Stomach (tissue), 8 donors: ENCODE measurements at regions not wholly inside any gene's neighbourhood (a gene's known extent, or its start where the extent isn't known, plus 50 kb on each side); places are given as distances from the start of the nearest gene placed in this dataset.
"Not testable (repeated sequence)": the region's sequence is repeated elsewhere in the genome, so short reads cannot be mapped to it uniquely, and the experiment has no call there.

Experiments used
- DNase-seq, 2 donors: peaks; one replicate each; pipeline versions ENCODE4 v3.0.0 to v3.0.0-alpha.2; 2013 to 2019
- H3K27ac ChIP-seq, 5 donors: fragments of 200-600 bp in 4 of 5; sonication (generic) in 4 of 5; one replicate each; pipeline ENCODE4 v1.5.1; 2013 to 2019; ENCODE audit warnings: mild to moderate bottlenecking in 1 of 5, moderate library complexity in 1 of 5
- H3K27me3 ChIP-seq, 3 donors: fragments of 200-600 bp; sonication (generic); one replicate each; pipeline ENCODE4 v1.5.1; 2017 to 2019; ENCODE audit warnings: mixed run types in 1 of 3
- H3K36me3 ChIP-seq, 4 donors: fragments of 200-600 bp; sonication (generic); 1 replicate in 3 of 4; 2 replicates in 1 of 4; pipeline ENCODE4 v1.5.1; 2016 to 2019
- H3K4me1 ChIP-seq, 4 donors: fragments of 200-600 bp; sonication (generic); one replicate each; pipeline ENCODE4 v1.5.1; 2016 to 2019
- H3K4me3 ChIP-seq, 4 donors: fragments of 200-600 bp; sonication (generic) in 3 of 4; one replicate each; pipeline ENCODE4 v1.5.1; 2016 to 2019; ENCODE audit warnings: mild to moderate bottlenecking in 1 of 4
- H3K9me3 ChIP-seq, 4 donors: fragments of 200-600 bp; sonication (generic); one replicate each; pipeline ENCODE4 v1.5.1; 2016 to 2019
- EP300 ChIP-seq: sonication (generic); formaldehyde crosslinking; IDR thresholded peaks from one replicate; pipeline ENCODE4 v1.6.1; 2017; ENCODE audit warnings: antibody characterized with exemption
- POLR2A ChIP-seq, 4 donors: fragments of 450-650 bp; IDR thresholded peaks; one replicate each; pipeline ENCODE4 v1.6.1; 2016; ENCODE audit warnings: antibody characterized with exemption in 4 of 4, control low read depth in 2 of 4, mild to moderate bottlenecking in 1 of 4, moderate library complexity in 1 of 4
- POLR2AphosphoS5 ChIP-seq, 3 donors: sonication (generic); formaldehyde crosslinking; IDR thresholded peaks; one replicate each; pipeline ENCODE4 v1.6.1; 2016; ENCODE audit warnings: antibody characterized with exemption in 3 of 3
- WGBS, 5 donors: extraction: QIAGEN DNeasy Blood & Tissue Kit in 3 of 5; methylation state at CpG; one replicate each; pipeline versions ENCODE4 v1.1.5 to v1.1.7; 2013 to 2018; 5-methylcytosine and 5-hydroxymethylcytosine counted together
- intact Hi-C: fragments of 100-400 bp; cut with DNase I; formaldehyde crosslinking; loops from one replicate; pipeline ENCODE4 v1.15.1; 2023; ENCODE audit warnings: low total_unique reads
- TF ChIP-seq, protein P1 (sequence below), 7 experiments: fragments of 450-650 bp in 4 of 7; fragments of 200-600 bp in 3 of 7; sonication (generic) in 3 of 7; IDR thresholded peaks; one replicate each; pipeline ENCODE4 v1.5.1; 2016 to 2019; ENCODE audit warnings: antibody characterized with exemption in 7 of 7, control low read depth in 2 of 7, mild to moderate bottlenecking in 1 of 7
- donor health status: healthy with polysubstance abuse.
- donor health status: Bipolar disorder and iron deficiency.
- donor health status: healthy.

DNA sequence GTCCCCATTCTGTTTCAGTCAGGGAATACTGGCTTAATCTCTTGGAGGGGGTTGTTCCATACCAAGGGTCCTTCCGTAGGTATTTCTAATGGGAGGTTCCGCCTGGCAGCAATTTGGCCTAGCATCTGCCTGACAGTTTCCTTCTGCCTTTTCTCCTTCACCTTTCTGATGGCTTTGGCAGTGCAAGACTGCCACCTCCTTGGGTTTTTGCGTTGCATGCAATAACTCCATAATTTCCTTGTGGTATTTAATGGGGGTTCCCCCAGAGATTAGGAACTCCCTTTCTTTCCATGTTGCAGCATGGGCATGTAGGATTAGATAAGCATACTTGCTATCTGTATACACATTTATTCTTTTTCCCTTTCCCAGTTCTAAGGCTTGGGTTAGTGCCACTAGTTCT, 93.0 kb upstream of the ACSL1 start:
- intact Hi-C loops, H3K4me1 ChIP-seq, H3K4me3 ChIP-seq, H3K27ac ChIP-seq, H3K27me3 ChIP-seq, DNase-seq, H3K36me3 ChIP-seq: not testable (repeated sequence)
- TF ChIP-seq, protein P1, sequence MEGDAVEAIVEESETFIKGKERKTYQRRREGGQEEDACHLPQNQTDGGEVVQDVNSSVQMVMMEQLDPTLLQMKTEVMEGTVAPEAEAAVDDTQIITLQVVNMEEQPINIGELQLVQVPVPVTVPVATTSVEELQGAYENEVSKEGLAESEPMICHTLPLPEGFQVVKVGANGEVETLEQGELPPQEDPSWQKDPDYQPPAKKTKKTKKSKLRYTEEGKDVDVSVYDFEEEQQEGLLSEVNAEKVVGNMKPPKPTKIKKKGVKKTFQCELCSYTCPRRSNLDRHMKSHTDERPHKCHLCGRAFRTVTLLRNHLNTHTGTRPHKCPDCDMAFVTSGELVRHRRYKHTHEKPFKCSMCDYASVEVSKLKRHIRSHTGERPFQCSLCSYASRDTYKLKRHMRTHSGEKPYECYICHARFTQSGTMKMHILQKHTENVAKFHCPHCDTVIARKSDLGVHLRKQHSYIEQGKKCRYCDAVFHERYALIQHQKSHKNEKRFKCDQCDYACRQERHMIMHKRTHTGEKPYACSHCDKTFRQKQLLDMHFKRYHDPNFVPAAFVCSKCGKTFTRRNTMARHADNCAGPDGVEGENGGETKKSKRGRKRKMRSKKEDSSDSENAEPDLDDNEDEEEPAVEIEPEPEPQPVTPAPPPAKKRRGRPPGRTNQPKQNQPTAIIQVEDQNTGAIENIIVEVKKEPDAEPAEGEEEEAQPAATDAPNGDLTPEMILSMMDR (IDR thresholded peaks at IDR 0.05) = peak in 1 of 7 experiments; percentile 7
- TF ChIP-seq POLR2AphosphoS5 (IDR thresholded peaks at IDR 0.05) = peak in 1 of 3 donors; percentile 49
- 31 to 52% (median 51%) methylated on average over 3 of the region's 3 CpGs for WGBS, 5 donors
- peaks cover 0 to 10% (median 3%) of the 10 kb centered on the region in 4 donors for H3K9me3 ChIP-seq

DNA sequence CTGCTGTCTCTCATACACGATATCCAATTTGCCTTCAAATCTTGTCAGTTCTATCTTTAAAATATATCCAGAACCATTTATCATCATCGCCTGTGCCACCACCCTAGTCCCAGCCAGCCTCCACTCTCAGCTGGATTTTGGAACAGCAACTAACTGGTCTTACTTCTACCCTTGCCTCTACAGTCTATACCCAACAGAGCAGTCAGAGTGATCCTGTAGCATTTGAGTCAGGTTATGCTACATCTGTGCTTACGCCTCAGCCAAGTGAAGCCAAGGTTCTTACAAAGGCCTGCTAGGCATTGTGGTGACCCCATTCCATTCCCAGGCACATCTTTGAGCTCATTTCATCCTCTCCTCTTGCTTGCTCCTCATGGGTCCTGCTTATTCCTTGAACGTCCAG, 95.7 kb upstream of the ACSL1 start:
- WGBS, 5 donors = 83 to 100% (median 97%) methylated on average over 4 of the region's 4 CpGs
- no peak for DNase-seq
- H3K36me3 ChIP-seq = no peaks in the 10 kb centered on the region
- no peak for TF ChIP-seq POLR2AphosphoS5 (IDR thresholded peaks at IDR 0.05)
- H3K27me3 ChIP-seq = no peaks in the 10 kb centered on the region
- no peak overlapping the region for H3K4me3 ChIP-seq
- H3K9me3 ChIP-seq = no peaks in the 10 kb centered on the region
- no peaks in the 10 kb centered on the region for H3K4me1 ChIP-seq
- intact Hi-C loops = no loop called here
- no peak overlapping the region for H3K27ac ChIP-seq

DNA sequence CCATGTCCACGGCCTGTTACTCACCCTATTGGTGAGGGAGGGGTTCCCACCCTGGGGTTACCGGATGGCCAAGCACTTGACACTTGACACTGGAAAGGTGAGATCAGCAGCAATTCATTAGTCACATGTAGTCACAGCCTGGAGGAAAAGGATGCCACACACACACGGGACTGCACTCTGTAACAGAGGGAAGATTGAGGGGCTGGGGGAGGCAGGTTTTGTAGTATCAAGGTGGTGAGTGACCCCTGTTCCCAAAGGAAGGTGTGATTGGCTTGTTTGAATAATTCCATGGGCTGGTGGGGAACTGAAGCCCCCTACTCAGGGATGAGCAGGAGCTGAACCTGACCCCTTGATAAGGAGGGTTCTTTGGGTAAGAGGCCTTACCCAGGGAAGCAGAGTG, 96.0 kb upstream of the HELT start:
- H3K36me3 ChIP-seq = no peaks in the 10 kb centered on the region
- no peak overlapping the region for H3K4me3 ChIP-seq
- H3K9me3 ChIP-seq = peaks cover 0 to 3% (median 0%) of the 10 kb centered on the region in 4 donors
- intact Hi-C loops = no loop called here
- no peak for DNase-seq
- 84 to 93% (median 88%) methylated on average over 3 of the region's 3 CpGs for WGBS, 5 donors
- H3K27me3 ChIP-seq = no peaks in the 10 kb centered on the region
- H3K27ac ChIP-seq = no peak overlapping the region
- H3K4me1 ChIP-seq = no peaks in the 10 kb centered on the region
- no peak for TF ChIP-seq EP300
- no peak for TF ChIP-seq POLR2A (IDR thresholded peaks at IDR 0.05)
- TF ChIP-seq, protein P1 (IDR thresholded peaks at IDR 0.05) = no peak
- TF ChIP-seq POLR2AphosphoS5 (IDR thresholded peaks at IDR 0.05) = no peak

DNA sequence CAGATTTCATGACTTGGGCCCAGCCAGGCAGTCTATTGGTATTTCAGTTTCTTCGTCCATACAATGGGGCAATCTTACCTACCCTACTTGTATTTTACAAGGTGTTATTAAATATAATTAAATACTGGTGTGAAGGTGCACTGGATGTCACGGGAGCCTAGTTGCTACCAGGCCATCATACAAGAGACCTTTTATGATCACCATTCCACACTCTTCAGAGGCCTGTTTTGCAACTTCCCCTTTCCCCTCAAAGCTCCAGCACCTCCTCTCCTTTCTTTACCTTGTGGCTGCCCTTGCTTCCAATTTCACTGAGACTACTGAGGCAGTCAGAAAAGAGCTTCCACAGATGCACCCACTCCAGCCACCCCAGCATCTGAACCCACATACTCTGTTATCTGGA, 93.8 kb upstream of the HELT start:
- H3K4me3 ChIP-seq = no peak overlapping the region
- no peak overlapping the region for H3K27ac ChIP-seq
- 82 to 97% (median 91%) methylated on average over 2 of the region's 2 CpGs for WGBS, 5 donors
- peaks cover 0 to 4% (median 0%) of the 10 kb centered on the region in 4 donors for H3K9me3 ChIP-seq
- TF ChIP-seq EP300 (no peak), POLR2A (IDR thresholded peaks at IDR 0.05) (no peak), POLR2AphosphoS5 (IDR thresholded peaks at IDR 0.05) (no peak)
- TF ChIP-seq, protein P1 (IDR thresholded peaks at IDR 0.05) = no peak
- H3K27me3 ChIP-seq = no peaks in the 10 kb centered on the region
- no peak for DNase-seq
- H3K4me1 ChIP-seq = no peaks in the 10 kb centered on the region
- intact Hi-C loops = no loop called here
- no peaks in the 10 kb centered on the region for H3K36me3 ChIP-seq

DNA sequence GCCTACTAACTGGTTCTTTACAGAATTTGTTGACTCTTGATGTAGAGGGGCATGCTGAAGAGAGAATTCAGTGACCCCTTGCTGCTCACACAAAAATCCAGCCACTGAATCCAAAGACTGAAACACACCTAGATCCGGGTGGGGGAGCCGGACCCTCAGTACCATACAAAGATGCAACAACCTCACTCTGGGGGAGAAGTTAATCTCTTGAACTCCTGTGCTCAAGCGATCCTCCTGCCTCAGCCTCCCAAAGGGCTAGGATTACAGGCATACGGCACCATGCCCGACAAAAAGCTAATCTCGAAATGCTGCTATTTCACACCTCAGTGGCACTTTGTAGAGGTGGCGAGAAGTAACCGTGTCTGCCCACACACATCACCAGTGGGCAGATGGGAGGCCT, 88.8 kb upstream of the HELT start:
- H3K9me3 ChIP-seq = peaks cover 0 to 4% (median 0%) of the 10 kb centered on the region in 4 donors
- WGBS, 5 donors = 95 to 98% (median 96%) methylated on average over 8 of the region's 8 CpGs
- no peak for DNase-seq
- H3K4me1 ChIP-seq = no peaks in the 10 kb centered on the region
- H3K4me3 ChIP-seq = no peak overlapping the region
- H3K27ac ChIP-seq = no peak overlapping the region
- TF ChIP-seq POLR2AphosphoS5 (IDR thresholded peaks at IDR 0.05) (no peak), EP300 (no peak), POLR2A (IDR thresholded peaks at IDR 0.05) (no peak)
- TF ChIP-seq, protein P1 (IDR thresholded peaks at IDR 0.05) = no peak
- H3K27me3 ChIP-seq = no peaks in the 10 kb centered on the region
- intact Hi-C loops = no loop called here
- H3K36me3 ChIP-seq = no peaks in the 10 kb centered on the region
